ENCODE measurements at regions not wholly inside any gene's neighbourhood (a gene's known extent, or its start where the extent isn't known, plus 50 kb on each side); places are given as distances from the start of the nearest gene placed in this dataset.

GRCh38 chr13:18996627-18997051 lies 185.0 kb downstream of the TUBA3C start:
- Histone ChIP-seq H4K20me1 (ENCODE audit: control insufficient read depth, insufficient read depth, insufficient read length) (no peaks in the 10 kb centered on the region), H4K8ac (replicated peaks; ENCODE audit: insufficient read length, low read depth, low read length) (no peak overlapping the region), H4K91ac (ENCODE audit: insufficient read length, low read depth, low read length) (no peak overlapping the region), H3K23ac (ENCODE audit: insufficient read length, low read depth, low read length) (no peak overlapping the region), H2BK5ac (ENCODE audit: insufficient read length, low read length) (no peak overlapping the region), H3K79me1 (ENCODE audit: insufficient read depth, low read depth, low read length, poor library complexity, severe bottlenecking) (no peaks in the 10 kb centered on the region), H3T11ph (ENCODE audit: low read length) (no peak overlapping the region), H3K9me3 (ENCODE audit: control insufficient read depth, low read depth, low read length) (peaks cover 100% of the 10 kb centered on the region), H3K27me3 (ENCODE audit: insufficient read depth, low read length) (no peaks in the 10 kb centered on the region), H2AK5ac (ENCODE audit: insufficient read length, low read length) (no peak overlapping the region), H3K14ac (ENCODE audit: insufficient read depth, low read length) (no peak overlapping the region), H2BK12ac (ENCODE audit: insufficient read length, low read depth, low read length) (no peak overlapping the region), H3K18ac (ENCODE audit: insufficient read length, low read depth, low read length) (no peak overlapping the region), H3K79me2 (ENCODE audit: insufficient read depth, low read length) (no peaks in the 10 kb centered on the region), H3K4ac (ENCODE audit: low read depth, low read length) (no peak overlapping the region), H3K9ac (ENCODE audit: extremely low read depth, insufficient read length, low read length) (no peak overlapping the region), H3K4me2 (ENCODE audit: insufficient read depth, insufficient read length, low read length) (no peak overlapping the region), H3K23me2 (ENCODE audit: insufficient read length, low read depth, low read length, poor library complexity, severe bottlenecking) (peaks cover 3% of the 10 kb centered on the region), H2BK120ac (ENCODE audit: low read depth, low read length, poor library complexity, severe bottlenecking) (no peak overlapping the region), H2BK20ac (ENCODE audit: low read depth, low read length, poor library complexity, severe bottlenecking) (no peak overlapping the region), H4K5ac (ENCODE audit: insufficient read length, low read depth, low read length) (no peak overlapping the region), H2AFZ (ENCODE audit: low read length) (no peak overlapping the region), H3K27ac (ENCODE audit: insufficient read length, low read depth, low read length) (no peak overlapping the region), H3K4me1 (ENCODE audit: insufficient read depth, low read length) (no peaks in the 10 kb centered on the region), H2BK15ac (ENCODE audit: low read depth, low read length) (no peak overlapping the region), H3K56ac (ENCODE audit: insufficient read length, low read depth, low read length) (no peak overlapping the region)
- Mint-ChIP-seq H3K4me3 (no peak overlapping the region), H3K9me3 (peaks cover 97 to 98% of the 10 kb centered on the region in 2 experiments), H3K36me3 (ENCODE audit: insufficient read depth in 1 of 3, low read depth in 3 of 3) (peaks cover 40 to 52% (median 47%) of the 10 kb centered on the region in 3 experiments), H3K27me3 (ENCODE audit: low read depth) (peaks cover 9% of the 10 kb centered on the region), H3K27ac (no peak overlapping the region), H3K4me1 (no peaks in the 10 kb centered on the region)
- no CpG with 5 or more reads among the region's 1 CpG for WGBS (ENCODE audit: extremely low coverage, insufficient read length, low lambda C conversion rate)
- TF ChIP-seq CTCF (conservative IDR thresholded peaks at IDR 0.05) = no peak
- no peak for DNase-seq
